CD4-positive, alpha-beta T cell (primary cell): ENCODE measurements at regions not wholly inside any gene's neighbourhood (a gene's known extent, or its start where the extent isn't known, plus 50 kb on each side); places are given as distances from the start of the nearest gene placed in this dataset.

Experiments
- ATAC-seq: fragments of 200-7000 bp; cut with Tn5 transposase; one replicate; pipeline ENCODE4 v1.10.0; 2022; ENCODE audit warnings: mild to moderate bottlenecking; ENCODE audit not compliant: poor library complexity
- CTCF ChIA-PET: fragments of 350-600 bp; sonication (Branson Sonifier 250); formaldehyde crosslinking; loops from one replicate; lab custom pipeline; 2021; ENCODE audit warnings: antibody characterized with exemption, inconsistent platforms; lab: Charles Lee
- POLR2A ChIA-PET: fragments of 350-600 bp; sonication (Branson Sonifier 250); formaldehyde crosslinking; loops from one replicate; lab custom pipeline; 2021; ENCODE audit warnings: antibody characterized with exemption, inconsistent platforms; lab: Charles Lee
- DNase-seq, 14 experiments: peaks; one replicate each; pipeline ENCODE4 v3.0.0-alpha.2; 2013 to 2020; ENCODE audit warnings: mixed read lengths in 2 of 14
- H3K27ac ChIP-seq, 2 donors: one replicate each; pipeline versions ENCODE4 v1.5.1 to v1.7.0; 2013; ENCODE audit warnings: low read length in 2 of 2, low read depth in 1 of 2, mild to moderate bottlenecking in 1 of 2
- H3K27me3 ChIP-seq, 2 experiments: 1 replicate in 1 of 2; 2 replicates in 1 of 2; pipeline versions ENCODE4 v1.6.1 to v1.7.0; 2013; ENCODE audit warnings: low read length in 2 of 2, control low read depth in 1 of 2, mild to moderate bottlenecking in 1 of 2, moderate library complexity in 1 of 2; ENCODE audit not compliant: insufficient read depth in 2 of 2, control insufficient read depth in 1 of 2
- H3K36me3 ChIP-seq: one replicate; pipeline ENCODE4 v1.6.1; 2013; ENCODE audit warnings: low read length, control low read depth; ENCODE audit not compliant: insufficient read depth
- H3K4me1 ChIP-seq: one replicate; pipeline ENCODE4 v1.6.1; 2013; ENCODE audit warnings: low read length, control low read depth; ENCODE audit not compliant: insufficient read depth
- H3K4me3 ChIP-seq: one replicate; pipeline ENCODE4 v1.5.1; 2013; ENCODE audit warnings: mild to moderate bottlenecking, low read length, moderate library complexity
- H3K9me3 ChIP-seq, 2 experiments: 1 replicate in 1 of 2; 2 replicates in 1 of 2; pipeline versions ENCODE4 v1.6.1 to v1.7.0; 2013; ENCODE audit warnings: low read length in 2 of 2, mild to moderate bottlenecking in 2 of 2, control low read depth in 1 of 2, moderate library complexity in 1 of 2; ENCODE audit not compliant: control insufficient read depth in 1 of 2, insufficient read depth in 1 of 2
- H3K27ac Mint-ChIP-seq: one replicate; pipeline ENCODE4 v1.8.0; 2020; ENCODE audit warnings: mixed read lengths
- H3K27me3 Mint-ChIP-seq: one replicate; pipeline ENCODE4 v1.8.0; 2021; ENCODE audit warnings: mixed read lengths
- H3K36me3 Mint-ChIP-seq: one replicate; pipeline ENCODE4 v1.8.0; 2021; ENCODE audit warnings: low read depth, mixed read lengths
- H3K4me1 Mint-ChIP-seq: one replicate; pipeline ENCODE4 v1.8.0; 2021; ENCODE audit warnings: low read depth, mixed read lengths
- H3K4me3 Mint-ChIP-seq: one replicate; pipeline ENCODE4 v1.8.0; 2020; ENCODE audit warnings: mild to moderate bottlenecking, mixed read lengths
- H3K9me3 Mint-ChIP-seq: one replicate; pipeline ENCODE4 v1.8.0; 2020; ENCODE audit warnings: mixed read lengths
- CTCF ChIP-seq: fragments of 200-600 bp; IDR thresholded peaks from one replicate; pipeline ENCODE4 v1.8.0; 2022; ENCODE audit warnings: antibody characterized with exemption, mild to moderate bottlenecking
- intact Hi-C, 2 experiments: fragments of 100-400 bp; cut with DNase I in 1 of 2; cut with micrococcal nuclease in 1 of 2; formaldehyde crosslinking; loops; one replicate each; pipeline versions ENCODE4 v1.15.1 to v1.9.0; 2023 to 2025; cut with DNase I, micrococcal nuclease

GRCh38 chr13:22652796-22653195, 528.0 kb upstream of the SGCG start:
- CTCF ChIA-PET, result interaction anchor here (0.5 kb wide), 1 partner anchor 570 kb away, joined by 3 read pairs; no protein-coding TSS in a partner anchor
- TF ChIP-seq CTCF, result no peak
- ATAC-seq, result no peak

GRCh38 chr13:22653866-22654265, 526.9 kb upstream of the SGCG start:
- Histone ChIP-seq H3K9me3 (no peaks in the 10 kb centered on the region), H3K4me3 (no peak overlapping the region), H3K4me1 (no peaks in the 10 kb centered on the region), H3K36me3 (no peaks in the 10 kb centered on the region), H3K27me3 (no peaks in the 10 kb centered on the region), H3K27ac (no peak overlapping the region)
- no peak for TF ChIP-seq CTCF
- Mint-ChIP-seq H3K36me3 (no peaks in the 10 kb centered on the region), H3K4me1 (no peaks in the 10 kb centered on the region), H3K27me3 (no peaks in the 10 kb centered on the region), H3K27ac (no peak overlapping the region), H3K4me3 (no peak overlapping the region), H3K9me3 (no peaks in the 10 kb centered on the region)
- POLR2A ChIA-PET, result no interaction called here
- DNase-seq (no peak), ATAC-seq (no peak)
- CTCF ChIA-PET, result no interaction called here
- intact Hi-C loops, result no loop called here

More at GRCh38 chr13:22652796-22653195, 528.0 kb upstream of the SGCG start:
- no peak overlapping the region for H3K4me3 ChIP-seq
- H3K27ac Mint-ChIP-seq, result no peak overlapping the region
- no peak for DNase-seq
- no peaks in the 10 kb centered on the region for H3K27me3 ChIP-seq
- H3K4me3 Mint-ChIP-seq, result no peak overlapping the region
- H3K4me1 ChIP-seq, result no peaks in the 10 kb centered on the region
- no peak overlapping the region for H3K27ac ChIP-seq
- no peaks in the 10 kb centered on the region for H3K4me1 Mint-ChIP-seq
- POLR2A ChIA-PET, result no interaction called here
- no peaks in the 10 kb centered on the region for H3K36me3 Mint-ChIP-seq
- no peaks in the 10 kb centered on the region for H3K36me3 ChIP-seq
- no peaks in the 10 kb centered on the region for H3K9me3 ChIP-seq
- H3K9me3 Mint-ChIP-seq, result no peaks in the 10 kb centered on the region
- intact Hi-C loops, result no loop called here
- H3K27me3 Mint-ChIP-seq, result no peaks in the 10 kb centered on the region

GRCh38 chr13:22655106-22655852, 525.5 kb upstream of the SGCG start:
- H3K27me3 ChIP-seq, result no peaks in the 10 kb centered on the region
- ChIA-PET POLR2A (no interaction called here), CTCF (no interaction called here)
- no peaks in the 10 kb centered on the region for H3K36me3 ChIP-seq
- no peaks in the 10 kb centered on the region for H3K27me3 Mint-ChIP-seq
- ATAC-seq (no peak), DNase-seq (no peak)
- H3K4me1 Mint-ChIP-seq, result no peaks in the 10 kb centered on the region
- H3K27ac Mint-ChIP-seq, result no peak overlapping the region
- no peaks in the 10 kb centered on the region for H3K9me3 Mint-ChIP-seq
- H3K4me3 Mint-ChIP-seq, result no peak overlapping the region
- no peak for TF ChIP-seq CTCF
- no peaks in the 10 kb centered on the region for H3K4me1 ChIP-seq
- no peak overlapping the region for H3K27ac ChIP-seq
- H3K36me3 Mint-ChIP-seq, result no peaks in the 10 kb centered on the region
- no peak overlapping the region for H3K4me3 ChIP-seq
- no peaks in the 10 kb centered on the region for H3K9me3 ChIP-seq
- intact Hi-C loops, result no loop called here
